OCI-LY1 (cell line): ENCODE measurements at regions not wholly inside any gene's neighbourhood (a gene's known extent, or its start where the extent isn't known, plus 50 kb on each side); places are given as distances from the start of the nearest gene placed in this dataset.

Experiments
- H2AFZ ChIP-seq: fragments of 200-600 bp; sonication (generic), shearing (Covaris generic); 2 replicates; pipeline ENCODE4 v1.6.0; 2014; ENCODE audit warnings: antibody characterized with exemption, mild to moderate bottlenecking, low read length
- H3F3A ChIP-seq: fragments of 200-600 bp; sonication (generic), shearing (Covaris generic); 2 replicates; pipeline ENCODE4 v1.6.0; 2014; ENCODE audit warnings: mild to moderate bottlenecking, antibody characterized with exemption, low read length, moderate library complexity; ENCODE audit not compliant: insufficient read depth
- H3K27ac ChIP-seq: fragments of 200-600 bp; sonication (generic); 2 replicates; pipeline ENCODE4 v1.5.1; 2014; ENCODE audit warnings: low read length, mixed run types, mild to moderate bottlenecking, low read depth; ENCODE audit not compliant: poor library complexity, severe bottlenecking
- H3K27me3 ChIP-seq: fragments of 200-600 bp; sonication (generic); 2 replicates; pipeline ENCODE4 v1.6.0; 2014; ENCODE audit warnings: antibody characterized with exemption, mild to moderate bottlenecking, low read length, moderate library complexity; ENCODE audit not compliant: insufficient read depth
- H3K36me3 ChIP-seq: fragments of 200-600 bp; sonication (generic); 2 replicates; pipeline ENCODE4 v1.6.1; 2014; ENCODE audit warnings: mild to moderate bottlenecking, antibody characterized with exemption, low read length, moderate library complexity, mixed read lengths; ENCODE audit not compliant: insufficient read depth
- H3K4me1 ChIP-seq: fragments of 200-600 bp; sonication (generic); 2 replicates; pipeline ENCODE4 v1.5.1; 2014; ENCODE audit warnings: mild to moderate bottlenecking, low read length, moderate library complexity; ENCODE audit not compliant: insufficient read depth, severe bottlenecking
- H3K4me2 ChIP-seq: fragments of 200-600 bp; sonication (generic), shearing (Covaris generic); 2 replicates; pipeline ENCODE4 v1.6.1; 2014; ENCODE audit warnings: low read length
- H3K4me3 ChIP-seq: fragments of 200-600 bp; sonication (generic); 2 replicates; pipeline ENCODE4 v1.5.1; 2014; ENCODE audit warnings: low read length, low read depth, mild to moderate bottlenecking, mixed read lengths; ENCODE audit not compliant: poor library complexity, severe bottlenecking
- H3K79me2 ChIP-seq: fragments of 200-600 bp; shearing (Covaris generic); 2 replicates; pipeline ENCODE4 v1.6.1; 2016; ENCODE audit warnings: mixed run types, low read length, mixed read lengths; ENCODE audit not compliant: insufficient read depth
- H3K9ac ChIP-seq: fragments of 200-600 bp; sonication (generic), shearing (Covaris generic); 2 replicates; pipeline ENCODE4 v1.6.1; 2014; ENCODE audit warnings: mild to moderate bottlenecking, low read length, mixed read lengths
- H3K9me2 ChIP-seq: fragments of 200-600 bp; sonication (generic), shearing (Covaris generic); 2 replicates; pipeline ENCODE4 v1.6.1; 2014; ENCODE audit warnings: low read depth, mild to moderate bottlenecking, low read length, mixed read lengths
- H3K9me3 ChIP-seq: fragments of 200-600 bp; shearing (Covaris generic); 2 replicates; pipeline ENCODE4 v1.6.1; 2014; ENCODE audit warnings: low read length, mixed read lengths
- H4K20me1 ChIP-seq: fragments of 200-600 bp; sonication (generic), shearing (Covaris generic); 2 replicates; pipeline ENCODE4 v1.6.0; 2016; ENCODE audit warnings: mild to moderate bottlenecking, low read length; ENCODE audit not compliant: insufficient read depth
- EZH2 ChIP-seq: fragments of 200-600 bp; sonication (generic), shearing (Covaris generic); IDR thresholded peaks from 2 replicates; pipeline ENCODE4 v1.8.0; 2017; ENCODE audit warnings: borderline replicate concordance, mixed run types, mild to moderate bottlenecking, antibody characterized with exemption, low read length, moderate library complexity, mixed read lengths
- TF ChIP-seq, protein P1 (sequence below): fragments of 200-600 bp; sonication (generic), shearing (Covaris generic); IDR thresholded peaks from 2 replicates; pipeline ENCODE4 v1.5.1; 2017; ENCODE audit warnings: mild to moderate bottlenecking, antibody characterized with exemption, low read length, moderate library complexity, mixed read lengths

- H3F3A ChIP-seq: no peaks in the 10 kb centered on the region
- peaks cover 13% of the 10 kb centered on the region for H3K4me1 ChIP-seq
- H2AFZ ChIP-seq: 0 out of 2 replicates have a peak overlapping the region, but pooled peaks have one; percentile 66
- peak overlapping the region; percentile 81 for H3K4me2 ChIP-seq
- no peak overlapping the region for H3K27ac ChIP-seq
- H3K79me2 ChIP-seq: no peaks in the 10 kb centered on the region
- peak overlapping the region; percentile 71 for H3K4me3 ChIP-seq
- H3K9ac ChIP-seq: peak overlapping the region; percentile 67
- H3K27me3 ChIP-seq: no peaks in the 10 kb centered on the region; the same call in 1 of the 2 replicates
- no peaks in the 10 kb centered on the region for H3K9me2 ChIP-seq
- H4K20me1 ChIP-seq: no peaks in the 10 kb centered on the region
- TF ChIP-seq EZH2: no peak
- TF ChIP-seq, protein P1, sequence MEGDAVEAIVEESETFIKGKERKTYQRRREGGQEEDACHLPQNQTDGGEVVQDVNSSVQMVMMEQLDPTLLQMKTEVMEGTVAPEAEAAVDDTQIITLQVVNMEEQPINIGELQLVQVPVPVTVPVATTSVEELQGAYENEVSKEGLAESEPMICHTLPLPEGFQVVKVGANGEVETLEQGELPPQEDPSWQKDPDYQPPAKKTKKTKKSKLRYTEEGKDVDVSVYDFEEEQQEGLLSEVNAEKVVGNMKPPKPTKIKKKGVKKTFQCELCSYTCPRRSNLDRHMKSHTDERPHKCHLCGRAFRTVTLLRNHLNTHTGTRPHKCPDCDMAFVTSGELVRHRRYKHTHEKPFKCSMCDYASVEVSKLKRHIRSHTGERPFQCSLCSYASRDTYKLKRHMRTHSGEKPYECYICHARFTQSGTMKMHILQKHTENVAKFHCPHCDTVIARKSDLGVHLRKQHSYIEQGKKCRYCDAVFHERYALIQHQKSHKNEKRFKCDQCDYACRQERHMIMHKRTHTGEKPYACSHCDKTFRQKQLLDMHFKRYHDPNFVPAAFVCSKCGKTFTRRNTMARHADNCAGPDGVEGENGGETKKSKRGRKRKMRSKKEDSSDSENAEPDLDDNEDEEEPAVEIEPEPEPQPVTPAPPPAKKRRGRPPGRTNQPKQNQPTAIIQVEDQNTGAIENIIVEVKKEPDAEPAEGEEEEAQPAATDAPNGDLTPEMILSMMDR: no peak
- H3K9me3 ChIP-seq: no peaks in the 10 kb centered on the region
- H3K36me3 ChIP-seq: no peaks in the 10 kb centered on the region
These were observed 50.5 kb upstream of the ATF3 start for GRCh38 chr1:212557739-212558692.

DNA sequence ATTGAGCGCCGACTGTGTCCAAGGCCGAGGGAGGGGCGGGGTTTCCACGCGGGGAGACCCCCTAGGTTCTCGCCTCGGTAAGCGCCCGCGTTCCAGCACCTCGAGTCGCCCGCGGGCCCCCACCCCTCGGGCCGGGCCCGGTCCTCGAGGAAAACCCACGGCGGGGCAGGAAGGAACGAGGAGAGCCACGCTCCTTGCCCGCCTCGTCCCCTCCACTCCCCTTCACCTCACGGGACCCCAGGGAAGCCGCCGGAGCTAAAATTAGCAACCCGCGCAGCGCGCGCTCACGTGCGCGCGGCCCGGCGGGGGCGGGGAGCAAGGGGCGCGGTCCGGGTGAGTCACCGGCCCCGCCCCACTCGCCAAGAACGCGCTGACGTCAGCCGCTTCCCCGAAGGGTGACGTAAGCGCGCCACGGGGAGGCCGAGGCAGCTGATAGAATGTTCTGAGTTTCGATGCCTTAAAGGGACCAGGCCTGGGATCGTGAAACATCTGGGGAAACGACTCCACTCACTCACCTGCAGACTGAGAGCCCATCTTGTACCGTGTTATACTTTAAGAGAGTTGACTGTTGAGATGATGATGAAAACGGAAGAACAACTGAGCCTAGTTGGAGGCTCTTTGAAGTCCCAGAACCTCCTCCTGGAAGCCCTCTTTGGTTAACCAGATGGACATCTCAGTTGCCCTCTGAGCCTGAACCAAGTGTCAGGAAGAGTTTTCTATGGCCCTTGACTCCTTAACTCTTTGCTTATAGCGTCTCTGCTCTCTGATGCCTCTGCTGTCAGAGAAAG is 49.7 kb upstream of the ATF3 start:
- Histone ChIP-seq H3K4me2 (peak overlapping the region; percentile 81), H3F3A (no peaks in the 10 kb centered on the region), H3K4me1 (peaks cover 13% of the 10 kb centered on the region), H3K9me3 (no peaks in the 10 kb centered on the region), H3K36me3 (no peaks in the 10 kb centered on the region), H3K79me2 (no peaks in the 10 kb centered on the region), H3K27ac (no peak overlapping the region), H3K4me3 (peak overlapping the region; percentile 71), H3K9ac (peak overlapping the region; percentile 67), H3K27me3 (no peaks in the 10 kb centered on the region; the same call in 1 of the 2 replicates), H2AFZ (peak overlapping the region; percentile 66; the same call in 1 of the 2 replicates), H4K20me1 (no peaks in the 10 kb centered on the region), H3K9me2 (no peaks in the 10 kb centered on the region)
- TF ChIP-seq, protein P1: no peak
- TF ChIP-seq EZH2: no peak
